NCI-H2171 treated with DMSO at 0.1 percent for 48 hours (cell line): ENCODE measurements at regions not wholly inside any gene's neighbourhood (a gene's known extent, or its start where the extent isn't known, plus 50 kb on each side); places are given as distances from the start of the nearest gene placed in this dataset.
"Not testable (repeated sequence)": the region's sequence is repeated elsewhere in the genome, so short reads cannot be mapped to it uniquely, and the experiment has no call there.

Source experiments
- DNase-seq: peaks from one replicate; lab custom pipeline; 2025; lab: John Stamatoyannopoulos, UW

DNA sequence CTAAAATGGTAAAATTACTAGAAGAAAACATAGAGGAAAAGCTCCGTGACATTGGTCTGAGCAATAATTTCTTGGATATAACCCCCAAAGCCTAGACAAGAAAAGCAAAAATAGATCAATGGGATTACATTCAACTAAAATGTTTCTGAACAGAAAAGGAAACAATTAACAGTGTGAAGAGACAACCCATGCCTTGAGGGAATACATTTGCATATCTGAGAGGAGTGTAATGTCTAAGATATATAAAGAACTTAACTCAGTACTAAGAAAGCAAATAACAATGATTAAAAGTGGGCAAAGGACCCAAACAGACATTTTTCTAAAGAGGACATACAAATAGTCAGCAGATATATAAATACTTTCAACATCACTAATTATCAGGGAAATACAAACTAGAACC, 206.2 kb downstream of the VAPA start:
- no peak for DNase-seq

DNA sequence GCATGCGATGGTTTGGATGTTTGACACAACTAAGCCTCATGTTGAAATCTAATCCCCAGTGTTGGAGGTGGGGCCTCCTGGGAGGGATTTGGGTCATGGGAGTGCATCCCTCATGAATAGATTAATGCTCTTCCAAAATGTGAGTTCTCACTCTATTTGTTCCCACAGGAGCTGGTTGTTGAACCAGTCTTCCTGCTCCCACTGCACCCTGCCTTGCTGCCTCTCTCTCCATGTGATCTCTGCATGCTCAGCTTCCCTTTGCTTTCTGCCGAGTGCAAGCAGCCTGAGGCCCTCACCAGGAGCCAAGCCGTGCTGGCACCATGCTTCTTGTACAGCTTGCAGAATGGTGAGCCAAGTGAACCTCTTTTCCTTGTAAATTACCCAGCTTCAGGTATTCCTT, 206.8 kb downstream of the VAPA start:
- no peak for DNase-seq

DNA sequence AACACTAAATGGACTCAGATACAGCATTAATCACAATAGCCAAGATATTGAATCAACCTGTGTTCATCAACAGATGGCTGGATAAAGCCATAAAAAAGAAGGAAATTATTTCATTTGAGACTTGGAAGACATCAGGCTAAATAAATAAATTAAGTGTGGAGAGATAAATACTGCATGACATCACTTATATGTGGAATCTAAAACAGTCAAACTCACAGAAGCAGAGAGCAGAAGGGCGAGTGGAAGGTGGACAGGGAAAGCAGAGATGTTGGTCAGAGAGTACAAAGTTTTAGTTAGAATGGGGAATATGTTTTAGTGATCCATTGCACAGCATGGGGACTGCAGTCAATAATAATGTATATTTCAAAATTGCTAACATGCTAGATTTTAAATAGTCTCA, 207.2 kb downstream of the VAPA start:
- no peak for DNase-seq

DNA sequence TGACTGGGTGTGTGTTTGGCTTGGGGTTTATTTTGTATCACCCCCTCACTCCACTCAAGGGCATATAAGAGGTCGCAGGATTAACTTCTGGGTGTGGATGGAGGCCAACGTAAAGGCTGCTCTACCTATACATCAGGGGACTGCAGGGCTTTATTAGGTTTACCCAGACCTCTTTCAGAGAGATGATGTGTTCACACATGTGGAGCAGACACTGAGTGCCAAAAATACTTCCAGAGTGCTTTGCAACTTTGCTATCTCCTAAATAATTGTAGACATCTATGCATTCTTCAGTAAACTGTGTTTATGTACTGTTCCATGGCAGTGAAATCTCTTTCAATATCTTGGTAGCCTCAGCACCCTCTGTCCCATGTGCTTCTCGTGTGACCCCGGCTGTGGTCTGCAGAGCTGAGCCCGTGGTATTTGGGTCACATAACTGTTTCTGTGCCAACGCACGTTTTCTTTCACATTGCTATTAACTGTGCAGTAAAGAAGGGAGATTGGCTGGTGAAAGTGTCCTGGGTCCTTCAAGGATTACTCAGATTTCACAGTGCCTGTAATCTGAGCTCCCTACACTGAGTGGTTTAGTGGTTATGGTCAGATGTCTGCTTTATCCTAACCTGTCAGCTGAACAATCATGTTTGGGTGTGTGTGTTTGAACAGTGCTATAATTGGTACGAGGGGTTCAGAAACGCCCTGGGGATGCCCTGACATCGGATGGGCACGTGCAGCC, 208.1 kb downstream of the VAPA start:
- peak; percentile 82 for DNase-seq

DNA sequence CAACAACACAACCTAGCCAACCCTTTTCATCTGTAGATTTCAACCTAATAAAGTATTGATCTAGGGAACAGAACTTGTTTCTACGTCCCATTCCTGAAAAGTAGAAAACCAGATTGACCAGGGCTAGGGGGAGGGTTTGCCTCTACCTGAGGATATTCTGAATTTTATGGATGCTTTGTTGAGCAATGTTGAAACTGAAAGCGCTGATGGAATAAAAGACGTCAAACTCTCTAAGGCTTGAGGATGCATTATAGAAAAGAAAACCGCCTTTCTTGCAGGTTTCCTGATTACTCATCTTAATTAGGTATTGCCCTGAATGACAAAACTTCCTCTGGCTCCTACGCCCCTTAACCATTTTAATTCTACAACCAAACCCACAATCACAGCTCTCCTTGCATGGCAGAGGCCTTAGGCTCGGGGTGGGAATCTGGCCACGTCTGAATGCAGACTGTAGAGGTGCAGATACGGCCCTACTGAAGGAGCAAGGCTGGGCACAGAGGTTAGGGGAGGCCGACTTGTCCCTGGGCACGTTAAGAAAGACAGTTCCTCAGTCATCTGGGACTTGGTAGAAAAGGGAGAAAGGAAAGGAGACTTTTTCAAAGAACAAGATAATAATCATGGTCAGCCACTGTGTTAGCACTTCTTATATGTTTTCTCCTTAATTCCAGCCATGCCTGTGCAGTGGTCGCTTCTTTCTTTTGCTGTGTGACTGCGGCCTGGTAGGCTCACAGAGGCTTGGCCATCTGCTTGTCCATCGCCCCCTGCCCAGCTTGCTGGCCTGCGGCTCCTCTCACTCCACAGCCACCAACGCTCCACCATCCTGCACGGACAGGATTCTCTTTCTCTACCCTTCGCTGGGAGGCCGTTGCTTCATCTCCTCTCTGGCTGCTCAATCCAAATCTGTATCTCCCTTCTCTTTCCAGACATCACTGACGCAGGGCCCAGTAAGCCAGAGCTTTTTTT, 209.5 kb downstream of the VAPA start:
- no peak for DNase-seq

DNA sequence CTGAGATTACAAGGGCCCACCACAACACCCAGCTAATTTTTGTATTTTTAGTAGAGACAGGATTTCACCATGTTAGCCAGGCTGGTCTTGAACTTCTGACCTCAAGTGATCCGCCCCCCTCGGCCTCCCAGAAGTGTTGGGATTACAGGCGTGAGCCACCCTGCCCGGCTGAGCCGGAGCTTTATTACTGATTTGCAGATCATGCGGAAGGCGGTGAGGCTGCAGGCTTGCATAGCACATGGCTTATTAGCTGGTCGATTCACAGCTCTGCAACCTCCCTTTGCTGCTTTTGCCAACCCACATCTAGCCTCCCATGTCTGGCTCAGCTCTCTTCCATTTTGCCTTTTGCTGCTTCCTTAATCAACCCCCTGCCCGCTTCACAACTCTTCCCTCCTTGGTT, 210.3 kb downstream of the VAPA start:
- DNase-seq: no peak

DNA sequence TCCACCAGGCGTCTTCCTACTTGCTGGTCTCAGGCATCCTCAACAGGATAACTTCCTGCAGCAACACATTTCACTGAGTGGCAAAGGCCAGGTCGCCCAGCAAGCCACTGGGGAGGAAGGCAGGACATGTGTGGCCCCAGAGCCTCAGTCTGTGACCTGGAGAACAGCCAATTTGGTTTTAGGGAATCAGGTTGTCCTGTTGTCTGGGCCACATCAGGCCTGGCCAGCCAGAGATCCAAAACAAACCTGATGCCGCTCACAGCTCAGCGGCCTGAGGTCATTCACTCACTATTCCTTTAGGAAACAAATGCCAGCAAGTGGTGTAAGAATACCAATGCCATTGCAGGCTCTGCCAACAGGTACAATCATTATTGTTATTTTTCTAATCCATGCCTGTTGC, 210.7 kb downstream of the VAPA start:
- DNase-seq: no peak

DNA sequence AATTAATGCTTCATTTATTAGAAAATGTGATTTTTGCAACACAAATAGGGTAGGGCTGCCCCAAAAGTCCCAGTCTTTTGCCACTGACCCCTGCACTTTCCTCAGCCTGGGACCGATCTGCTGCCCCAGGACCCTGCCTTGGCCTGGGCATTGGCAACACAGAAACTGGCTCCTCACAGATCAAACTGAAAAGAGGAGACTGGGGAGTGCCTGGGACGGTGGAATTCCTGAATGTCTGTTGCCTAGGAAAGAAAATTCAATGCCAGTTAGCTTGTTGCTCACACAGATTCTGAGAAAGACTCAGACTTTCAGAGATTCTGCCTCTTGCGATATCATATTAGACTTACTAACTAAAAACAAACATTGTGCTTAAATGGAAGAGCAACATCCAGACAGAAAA, 211.2 kb downstream of the VAPA start:
- DNase-seq: no peak

DNA sequence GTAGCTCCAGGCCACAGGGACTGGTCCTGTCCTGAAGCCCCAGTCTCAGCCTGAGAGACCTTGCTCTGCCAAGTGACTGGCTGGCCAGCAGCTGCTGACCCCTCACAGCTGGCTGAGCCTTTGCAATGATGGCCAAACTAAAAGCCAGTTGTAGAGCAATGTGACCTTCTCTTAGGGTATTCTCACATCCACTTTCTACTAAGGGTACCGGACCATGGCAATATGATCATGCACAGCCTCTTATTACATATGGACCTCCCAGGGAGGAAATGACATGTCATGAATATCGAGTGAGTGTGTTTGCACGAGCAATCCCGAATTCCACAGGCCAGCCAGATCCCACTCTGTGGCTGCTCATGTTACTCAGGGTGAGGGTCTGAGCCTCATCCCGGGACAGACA, 213.9 kb downstream of the VAPA start:
- DNase-seq: no peak

DNA sequence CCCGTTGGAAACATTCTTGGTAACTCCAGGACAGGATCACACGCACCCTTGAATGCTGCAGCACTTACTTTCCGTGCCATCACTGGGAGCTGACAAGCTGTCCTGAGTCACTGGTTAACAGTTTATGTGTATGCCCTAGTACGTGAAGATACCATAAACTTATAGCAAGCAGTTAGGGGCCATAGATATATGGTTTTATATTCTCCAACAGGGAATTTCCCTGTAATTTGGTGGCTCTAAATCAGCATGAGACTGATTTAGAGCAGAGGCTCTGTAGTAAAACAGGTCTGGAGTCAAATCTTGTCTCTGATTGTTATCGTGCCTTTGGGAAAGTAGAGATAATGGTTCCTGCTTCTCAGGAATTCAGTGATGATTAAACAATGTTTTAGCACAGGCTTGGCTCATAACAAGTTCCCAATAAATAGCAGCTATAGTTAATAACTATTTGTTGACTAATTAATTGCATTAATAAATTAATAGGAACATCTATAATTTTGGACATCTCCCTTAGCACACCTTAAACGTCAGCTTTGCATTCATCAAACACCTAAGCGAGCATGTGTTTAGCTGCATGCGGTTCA, 215.2 kb downstream of the VAPA start:
- DNase-seq: no peak

DNA sequence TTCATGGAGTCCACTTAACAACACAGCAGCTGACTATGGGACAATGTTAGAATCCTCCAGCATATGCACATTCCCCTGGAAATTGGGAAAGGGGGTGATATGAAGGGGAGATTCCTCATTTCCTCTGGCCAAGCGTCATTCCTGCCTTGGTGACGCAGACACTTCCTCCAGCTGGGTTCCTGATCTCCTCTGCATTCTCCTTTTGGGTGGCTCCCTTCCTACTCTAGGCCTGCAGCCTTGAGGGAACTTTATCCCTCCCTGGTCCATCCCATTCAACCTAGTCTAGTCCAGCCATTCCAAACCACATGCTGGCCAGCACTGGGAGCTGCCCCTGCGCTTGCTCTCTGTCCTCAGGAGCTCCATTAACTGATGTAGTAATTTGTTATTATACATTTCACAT, 216.8 kb downstream of the VAPA start:
- DNase-seq: no peak

DNA sequence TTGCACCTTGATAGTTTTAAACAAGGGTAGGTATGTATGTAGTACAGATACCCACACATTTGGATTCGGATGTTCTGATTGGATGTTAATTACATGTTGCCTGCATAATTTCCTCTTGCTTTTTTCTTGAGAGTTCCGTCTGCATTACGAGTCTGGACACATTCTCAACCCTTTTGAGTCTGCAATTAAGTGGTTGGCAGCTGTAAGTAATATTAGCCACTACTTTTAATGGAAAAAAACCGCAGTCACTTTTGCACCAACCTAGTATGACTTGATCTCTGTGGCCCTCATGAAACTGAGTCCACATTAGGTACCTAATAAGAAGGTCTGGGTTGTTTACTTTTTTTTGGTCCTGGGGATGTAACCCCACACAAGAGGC, 217.3 kb downstream of the VAPA start:
- DNase-seq: peak; percentile 34

DNA sequence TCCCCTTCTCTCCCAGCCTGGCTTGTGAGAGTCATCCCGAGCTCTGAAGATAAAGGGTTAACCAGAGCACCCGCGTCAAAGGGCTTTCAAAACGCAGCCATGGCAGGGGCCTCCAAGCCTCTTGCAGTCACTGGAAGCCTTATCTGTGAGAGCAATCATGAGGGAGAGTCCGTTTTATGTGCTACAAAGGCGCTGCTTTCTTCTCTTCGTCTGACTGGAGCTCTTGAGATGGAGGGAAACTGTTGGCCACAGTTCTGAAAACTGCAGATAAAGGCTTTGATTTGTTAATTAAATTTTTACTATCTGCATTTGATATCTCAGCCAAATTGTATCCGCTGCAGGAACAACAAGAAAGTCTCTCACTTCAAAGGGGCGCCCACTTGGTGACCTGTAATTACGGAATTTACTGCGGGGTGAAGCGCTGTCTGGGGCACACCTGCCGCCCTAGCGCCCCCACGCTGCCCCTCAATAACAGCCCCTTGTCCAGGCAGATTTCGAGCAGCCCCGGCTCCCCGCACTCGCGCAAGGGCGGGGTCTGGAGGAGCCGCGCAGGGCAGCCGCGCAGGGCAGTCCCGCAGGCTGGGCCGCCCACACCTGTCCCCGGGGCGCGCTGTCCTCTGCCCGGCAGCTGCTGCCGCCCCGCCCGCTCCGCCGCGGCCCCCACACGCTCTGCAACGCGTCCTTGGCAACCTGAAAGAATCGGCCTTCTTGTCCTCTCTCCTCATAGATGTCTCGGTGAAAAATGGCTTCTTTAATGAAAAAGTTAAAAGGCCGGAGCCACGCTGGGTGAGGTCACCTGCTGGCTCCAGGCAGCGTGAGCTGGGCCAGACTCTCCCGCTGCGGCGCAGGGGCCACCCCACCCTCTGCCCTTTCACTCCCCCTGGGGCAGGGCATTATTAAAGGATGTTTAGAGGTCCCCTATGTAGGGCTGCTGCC, 217.9 kb downstream of the VAPA start:
- DNase-seq: peak; percentile 34

DNA sequence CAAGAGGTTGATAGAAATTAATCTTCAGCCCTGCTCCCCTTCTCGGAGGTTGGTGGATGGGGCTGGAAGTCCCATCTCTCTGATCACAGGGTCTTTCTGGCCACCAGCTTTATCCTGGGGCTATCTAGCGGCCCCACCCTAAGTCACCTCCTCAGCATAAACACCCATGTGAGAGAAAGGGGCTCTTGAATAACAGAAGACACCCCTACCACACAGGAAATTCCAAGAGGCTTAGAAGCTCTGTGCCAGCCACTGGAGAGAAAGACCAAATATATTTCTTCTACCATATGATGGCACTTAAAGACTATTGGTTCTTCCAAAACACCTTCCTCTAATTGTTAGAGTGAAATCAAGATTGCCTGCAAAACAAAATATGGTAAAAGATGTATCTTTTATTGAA, 219.7 kb downstream of the VAPA start:
- DNase-seq: no peak

DNA sequence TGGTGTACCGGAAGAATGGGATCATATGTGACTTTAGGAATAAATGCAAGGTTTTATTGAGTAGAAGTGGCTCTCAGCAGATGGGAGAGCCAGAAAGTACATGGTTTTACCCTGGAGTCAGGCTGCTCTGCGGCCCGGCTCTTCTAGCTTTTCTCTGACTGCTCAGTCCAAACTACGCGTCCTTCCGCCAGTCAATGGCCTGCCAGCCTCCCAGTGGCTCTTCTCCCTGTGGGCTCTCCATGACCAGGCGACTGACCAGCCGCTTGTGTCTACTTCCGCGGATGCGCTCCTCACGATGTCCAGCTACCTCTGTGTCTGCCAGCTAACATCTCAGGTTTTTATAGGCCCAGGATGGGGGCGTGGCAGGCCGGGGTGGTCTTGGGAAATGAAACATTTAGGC, 220.4 kb downstream of the VAPA start:
- DNase-seq: no peak

DNA sequence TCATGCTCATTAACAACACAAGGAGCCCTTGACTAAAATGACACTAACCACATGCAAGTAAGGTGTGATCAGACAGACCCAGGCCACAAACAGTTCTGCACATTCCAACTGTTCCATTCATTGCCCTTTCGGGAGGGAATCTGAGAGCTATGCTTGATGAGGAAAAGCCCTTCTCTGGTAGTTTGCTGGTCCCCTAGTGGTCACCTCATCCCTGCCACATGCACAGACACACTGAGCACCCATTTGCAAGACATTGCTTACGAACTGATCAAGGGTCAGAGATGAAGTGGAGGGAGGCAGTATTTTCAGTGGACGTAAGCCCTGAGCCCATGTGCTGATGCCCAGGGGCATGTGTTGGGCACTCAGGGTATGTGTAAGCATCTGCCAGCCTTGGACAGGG, 220.9 kb downstream of the VAPA start:
- not testable (repeated sequence) for DNase-seq

DNA sequence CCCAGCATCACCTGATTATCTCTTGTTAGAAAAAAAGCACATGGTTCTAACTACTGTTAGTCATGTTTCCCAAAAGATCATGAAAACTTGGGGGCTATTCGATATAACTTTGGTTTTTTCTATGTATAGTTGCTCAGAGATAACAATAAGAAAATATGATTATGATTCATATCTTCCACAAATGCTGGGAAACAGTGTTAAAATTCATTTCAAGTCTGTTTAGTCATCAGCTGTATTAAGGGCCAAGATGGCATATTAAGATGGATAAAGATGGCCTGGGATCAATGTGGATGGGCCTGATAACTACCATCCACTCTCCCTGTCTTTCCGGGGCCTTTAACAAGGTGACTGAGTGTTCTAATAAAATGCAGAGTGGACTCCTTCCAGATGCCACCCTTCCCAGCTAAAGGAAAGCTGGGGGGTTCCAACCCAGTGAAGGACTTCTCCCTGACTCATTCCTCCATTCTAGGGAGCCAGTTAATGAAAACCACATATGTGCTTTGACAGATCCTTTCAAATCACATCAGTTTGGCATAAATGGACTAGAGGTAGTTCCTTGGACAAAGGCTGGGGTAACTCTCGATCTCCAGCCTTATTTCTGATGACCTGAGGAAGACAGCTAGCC, 221.6 kb downstream of the VAPA start:
- DNase-seq: no peak

DNA sequence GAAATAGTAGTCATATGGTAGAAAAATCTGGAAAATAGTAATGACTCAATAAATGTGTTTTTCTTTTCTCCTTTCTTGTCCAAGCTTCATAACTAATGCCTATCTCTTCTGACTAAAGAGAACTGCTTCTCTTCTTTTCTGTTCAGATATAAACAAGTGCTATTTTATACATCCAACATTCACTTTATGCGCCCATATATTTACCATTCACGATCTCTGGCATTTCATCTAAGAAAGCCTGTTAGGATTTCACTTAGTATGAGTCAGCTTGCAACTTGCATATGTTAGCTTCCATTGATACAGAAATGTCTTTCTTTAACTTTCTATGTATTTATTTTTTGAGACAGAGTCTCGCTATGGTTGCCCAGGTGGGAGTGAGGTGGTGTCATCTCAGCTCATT, 224.9 kb downstream of the VAPA start:
- DNase-seq: no peak

DNA sequence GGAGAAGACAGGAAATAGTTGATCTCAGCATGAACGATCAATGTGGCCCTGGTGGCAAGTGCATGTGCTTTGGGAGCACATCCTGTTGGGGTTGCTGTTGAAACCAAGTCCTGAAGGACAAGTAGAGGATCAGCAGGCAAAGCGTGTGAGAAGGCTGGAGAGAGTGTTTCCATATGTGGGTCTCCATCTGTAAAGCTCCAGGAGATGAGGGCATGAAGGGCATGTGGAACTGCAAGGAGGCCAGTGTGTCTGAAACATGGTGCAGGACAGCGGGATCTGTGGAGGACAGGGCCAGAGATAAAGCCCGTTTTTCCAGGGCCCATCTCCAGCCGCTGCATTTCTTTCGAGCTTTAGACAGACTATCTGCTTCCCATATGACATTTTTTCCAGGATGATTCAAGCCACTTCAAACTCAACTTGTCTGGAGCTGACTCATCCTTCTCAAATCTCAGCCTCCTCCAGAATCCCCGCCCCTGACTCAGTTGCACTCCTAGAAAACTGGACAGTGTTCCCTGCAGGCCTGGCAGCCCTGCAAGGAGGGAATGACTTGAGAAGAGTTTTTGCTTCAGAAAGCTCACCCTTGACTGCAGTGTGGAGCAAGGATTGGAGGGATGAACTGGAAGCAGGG, 226.1 kb downstream of the VAPA start:
- DNase-seq: no peak

DNA sequence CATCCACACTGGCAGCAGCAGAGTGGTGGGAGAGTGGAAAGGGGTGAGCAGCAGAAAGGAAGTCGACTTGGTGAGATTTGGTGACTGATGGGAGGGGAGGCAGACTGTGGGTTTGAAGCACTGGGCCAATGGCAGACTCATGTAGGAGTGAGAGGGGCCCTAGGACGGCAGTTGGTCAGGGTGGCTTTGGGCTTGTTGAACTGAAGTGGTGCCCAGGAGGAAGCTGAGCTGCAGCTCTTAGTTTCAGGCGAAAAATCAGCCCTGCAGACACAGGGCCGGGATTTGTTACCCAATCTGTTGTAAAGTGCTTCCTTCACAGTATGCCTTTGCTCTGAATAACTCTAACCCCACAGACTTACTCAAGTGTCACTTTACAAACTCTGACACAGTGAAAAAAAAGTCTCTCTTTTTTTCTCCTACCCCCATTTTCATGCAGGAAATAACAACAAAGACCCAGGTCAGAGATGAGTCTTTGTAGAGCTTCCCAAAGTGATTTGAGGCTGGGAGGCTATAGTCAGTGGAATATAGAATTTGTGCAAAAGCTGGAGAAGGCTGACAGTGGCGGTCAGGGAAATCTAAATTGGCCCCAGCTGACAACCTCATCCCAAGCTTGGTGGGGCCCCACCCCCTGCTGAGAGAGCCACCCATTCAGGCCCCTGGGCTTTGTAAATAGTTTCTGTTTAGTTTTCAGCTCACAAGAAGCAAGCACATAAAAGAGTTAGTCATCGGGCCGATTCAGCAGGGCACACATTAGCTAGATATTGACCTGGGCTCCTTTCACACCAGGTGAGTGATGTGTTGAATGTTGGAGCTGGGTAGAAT, 226.9 kb downstream of the VAPA start:
- DNase-seq: no peak
